Inflammatory macrophage treated with lipopolysaccharide for 4 hours (primary cell): ENCODE measurements at regions not wholly inside any gene's neighbourhood (a gene's known extent, or its start where the extent isn't known, plus 50 kb on each side); places are given as distances from the start of the nearest gene placed in this dataset.
A peak's percentile ranks its signal among the peaks of the same experiment; 100 is the strongest.

Source experiments
- DNase-seq: peaks from one replicate; pipeline ENCODE4 v3.0.0-alpha.2; 2020

GRCh38 chr5:4866131-4866659 lies 273.9 kb upstream of the ADAMTS16 start:
- DNase-seq = no peak

- no peak for DNase-seq
Observed at GRCh38 chr5:4866817-4867216, 273.3 kb upstream of the ADAMTS16 start.

GRCh38 chr5:4868140-4868735 lies 271.9 kb upstream of the ADAMTS16 start:
- DNase-seq = peak; percentile 39

GRCh38 chr5:4873652-4874051 lies 266.5 kb upstream of the ADAMTS16 start:
- DNase-seq = no peak

GRCh38 chr5:4874097-4874496 lies 266.0 kb upstream of the ADAMTS16 start:
- DNase-seq = no peak

GRCh38 chr5:4875942-4876341 lies 264.2 kb upstream of the ADAMTS16 start:
- DNase-seq = no peak

GRCh38 chr5:4876804-4877203 lies 263.3 kb upstream of the ADAMTS16 start:
- DNase-seq = no peak

- no peak for DNase-seq
Observed at GRCh38 chr5:4877579-4877978, 262.6 kb upstream of the ADAMTS16 start.

GRCh38 chr5:4879075-4879474 lies 261.1 kb upstream of the ADAMTS16 start:
- DNase-seq = no peak

GRCh38 chr5:4879693-4880303 lies 260.3 kb upstream of the ADAMTS16 start:
- DNase-seq = peak; percentile 19

- DNase-seq = no peak
Observed at GRCh38 chr5:4880304-4880741, 259.8 kb upstream of the ADAMTS16 start.

- no peak for DNase-seq
Observed at GRCh38 chr5:4881366-4882002, 258.6 kb upstream of the ADAMTS16 start.

GRCh38 chr5:4882186-4882585 lies 257.9 kb upstream of the ADAMTS16 start:
- no peak for DNase-seq

GRCh38 chr5:4883360-4883759 lies 256.8 kb upstream of the ADAMTS16 start:
- DNase-seq = no peak

- DNase-seq = no peak
Observed at GRCh38 chr5:4893063-4893744, 246.9 kb upstream of the ADAMTS16 start.

- DNase-seq = no peak
Observed at GRCh38 chr5:4896328-4896727, 243.8 kb upstream of the ADAMTS16 start.

GRCh38 chr5:4901305-4901811 lies 238.8 kb upstream of the ADAMTS16 start:
- DNase-seq = no peak

- no peak for DNase-seq
Observed at GRCh38 chr5:4901924-4902323, 238.2 kb upstream of the ADAMTS16 start.

GRCh38 chr5:4905674-4906520 lies 234.2 kb upstream of the ADAMTS16 start:
- no peak for DNase-seq

- DNase-seq = no peak
Observed at GRCh38 chr5:4906786-4907185, 233.3 kb upstream of the ADAMTS16 start.

- DNase-seq = no peak
Observed at GRCh38 chr5:4907571-4907970, 232.6 kb upstream of the ADAMTS16 start.

- DNase-seq = no peak
Observed at GRCh38 chr5:4909086-4909485, 231.0 kb upstream of the ADAMTS16 start.
